Small intestine (tissue), 7 donors: ENCODE measurements at regions not wholly inside any gene's neighbourhood (a gene's known extent, or its start where the extent isn't known, plus 50 kb on each side); places are given as distances from the start of the nearest gene placed in this dataset.

Source experiments
- DNase-seq, 2 donors: peaks; one replicate each; pipeline versions ENCODE4 v3.0.0 to v3.0.0-alpha.2; 2013
- FAIRE-seq: peaks from 2 replicates; lab custom pipeline; 2012; peaks lifted over from hg19 to GRCh38; lab: Jason Lieb, UNC
- H3K27ac ChIP-seq, 3 donors: one replicate each; pipeline ENCODE4 v1.5.1; 2013; ENCODE audit warnings: low read length in 2 of 3, mild to moderate bottlenecking in 2 of 3, control low read depth in 1 of 3, inconsistent platforms in 1 of 3, low read depth in 1 of 3, moderate library complexity in 1 of 3
- H3K27me3 ChIP-seq, 3 donors: one replicate each; pipeline ENCODE4 v1.6.1; 2013; ENCODE audit warnings: low read length in 3 of 3, inconsistent platforms in 1 of 3; ENCODE audit not compliant: control insufficient read depth in 3 of 3, insufficient read depth in 3 of 3
- H3K36me3 ChIP-seq, 3 donors: one replicate each; pipeline ENCODE4 v1.6.1; 2013; ENCODE audit warnings: low read length in 3 of 3, inconsistent platforms in 1 of 3, low read depth in 1 of 3, mild to moderate bottlenecking in 1 of 3, moderate library complexity in 1 of 3; ENCODE audit not compliant: control insufficient read depth in 3 of 3, insufficient read depth in 2 of 3
- H3K4me1 ChIP-seq, 3 donors: one replicate each; pipeline ENCODE4 v1.6.1; 2013; ENCODE audit warnings: low read length in 2 of 3, inconsistent platforms in 1 of 3, low read depth in 1 of 3, mild to moderate bottlenecking in 1 of 3, moderate library complexity in 1 of 3; ENCODE audit not compliant: control insufficient read depth in 3 of 3, insufficient read depth in 2 of 3
- H3K4me3 ChIP-seq, 3 donors: one replicate each; pipeline ENCODE4 v1.5.1; 2013; ENCODE audit warnings: low read length in 3 of 3, control low read depth in 1 of 3, inconsistent platforms in 1 of 3, low read depth in 1 of 3, mild to moderate bottlenecking in 1 of 3, moderate library complexity in 1 of 3
- H3K9me3 ChIP-seq, 2 donors: one replicate each; pipeline ENCODE4 v1.6.1; 2013; ENCODE audit warnings: low read depth in 1 of 2, low read length in 1 of 2; ENCODE audit not compliant: control insufficient read depth in 2 of 2, insufficient read depth in 1 of 2
- WGBS, 3 donors: extraction: QIAGEN DNeasy Blood & Tissue Kit; methylation state at CpG; one replicate each; pipeline ENCODE4 v1.1.7; 2013; 5-methylcytosine and 5-hydroxymethylcytosine counted together
- donor health status: healthy with polysubstance abuse.
- donor health status: control.
- donor health status: control.
- donor health status: Bipolar disorder and iron deficiency.
- donor health status: healthy.

GRCh38 chr3:21801631-21802030, 50.6 kb upstream of the ZNF385D start:
- 52 to 70% (median 56%) methylated on average over 3 of the region's 3 CpGs for WGBS, 3 donors
- Histone ChIP-seq H3K9me3 (peaks cover 0 to 3% of the 10 kb centered on the region in 2 donors), H3K27ac (no peak overlapping the region), H3K36me3 (no peaks in the 10 kb centered on the region), H3K27me3 (no peaks in the 10 kb centered on the region), H3K4me1 (no peaks in the 10 kb centered on the region), H3K4me3 (no peak overlapping the region)
- FAIRE-seq: no peak
- no peak for DNase-seq

- Histone ChIP-seq H3K27me3 (no peaks in the 10 kb centered on the region), H3K9me3 (peaks cover 0 to 3% of the 10 kb centered on the region in 2 donors), H3K4me3 (no peak overlapping the region), H3K36me3 (no peaks in the 10 kb centered on the region), H3K27ac (no peak overlapping the region), H3K4me1 (no peaks in the 10 kb centered on the region)
- DNase-seq: no peak
- no peak for FAIRE-seq
- 72 to 82% (median 79%) methylated on average over 1 of the region's 1 CpG for WGBS, 3 donors
Measured at GRCh38 chr3:21803604-21804003, 52.6 kb upstream of the ZNF385D start.

GRCh38 chr3:21804330-21804729, 53.3 kb upstream of the ZNF385D start:
- 16 to 33% (median 22%) methylated on average over 2 of the region's 2 CpGs for WGBS, 3 donors
- Histone ChIP-seq H3K27ac (no peak overlapping the region), H3K27me3 (no peaks in the 10 kb centered on the region), H3K4me1 (no peaks in the 10 kb centered on the region), H3K4me3 (no peak overlapping the region), H3K36me3 (no peaks in the 10 kb centered on the region), H3K9me3 (peaks cover 0 to 3% of the 10 kb centered on the region in 2 donors)
- FAIRE-seq: no peak
- no peak for DNase-seq

- DNase-seq (no peak), FAIRE-seq (no peak)
- Histone ChIP-seq H3K27me3 (no peaks in the 10 kb centered on the region), H3K4me1 (no peaks in the 10 kb centered on the region), H3K4me3 (no peak overlapping the region), H3K36me3 (no peaks in the 10 kb centered on the region), H3K27ac (no peak overlapping the region), H3K9me3 (no peaks in the 10 kb centered on the region)
- WGBS, 3 donors: 81 to 91% (median 82%) methylated on average over 1 of the region's 1 CpG
Measured at GRCh38 chr3:21806733-21807132, 55.7 kb upstream of the ZNF385D start.

- H3K4me1 ChIP-seq: no peaks in the 10 kb centered on the region
- DNase-seq (no peak), FAIRE-seq (no peak)
- no peaks in the 10 kb centered on the region for H3K27me3 ChIP-seq
- H3K36me3 ChIP-seq: no peaks in the 10 kb centered on the region
- no peak overlapping the region for H3K27ac ChIP-seq
- H3K9me3 ChIP-seq: no peaks in the 10 kb centered on the region
- H3K4me3 ChIP-seq: no peak overlapping the region
- 69 to 77% (median 71%) methylated on average over 12 of the region's 12 CpGs for WGBS, 3 donors
Measured at GRCh38 chr3:21825684-21826083, 74.7 kb upstream of the ZNF385D start.

GRCh38 chr3:21826416-21826815, 75.4 kb upstream of the ZNF385D start:
- 14 to 32% (median 25%) methylated on average over 1 of the region's 1 CpG for WGBS, 3 donors
- no peak for FAIRE-seq
- H3K4me1 ChIP-seq: no peaks in the 10 kb centered on the region
- H3K36me3 ChIP-seq: no peaks in the 10 kb centered on the region
- DNase-seq: no peak
- H3K9me3 ChIP-seq: no peaks in the 10 kb centered on the region
- H3K4me3 ChIP-seq: no peak overlapping the region
- H3K27me3 ChIP-seq: no peaks in the 10 kb centered on the region
- no peak overlapping the region for H3K27ac ChIP-seq

GRCh38 chr3:21830541-21830940, 79.5 kb upstream of the ZNF385D start:
- WGBS, 3 donors: 62 to 69% (median 68%) methylated on average over 2 of the region's 2 CpGs
- FAIRE-seq: no peak

GRCh38 chr3:21835264-21835663, 84.3 kb upstream of the ZNF385D start:
- no peaks in the 10 kb centered on the region for H3K9me3 ChIP-seq
- no peaks in the 10 kb centered on the region for H3K36me3 ChIP-seq
- H3K27ac ChIP-seq: no peak overlapping the region
- DNase-seq (no peak), FAIRE-seq (no peak)
- 59 to 69% (median 63%) methylated on average over 2 of the region's 2 CpGs for WGBS, 3 donors
- no peaks in the 10 kb centered on the region for H3K4me1 ChIP-seq
- H3K4me3 ChIP-seq: no peak overlapping the region
- no peaks in the 10 kb centered on the region for H3K27me3 ChIP-seq

More at GRCh38 chr3:21830541-21830940, 79.5 kb upstream of the ZNF385D start:
- Histone ChIP-seq H3K9me3 (no peaks in the 10 kb centered on the region), H3K27ac (no peak overlapping the region), H3K27me3 (no peaks in the 10 kb centered on the region), H3K36me3 (no peaks in the 10 kb centered on the region), H3K4me3 (no peak overlapping the region), H3K4me1 (no peaks in the 10 kb centered on the region)
- DNase-seq: no peak

- Histone ChIP-seq H3K9me3 (no peaks in the 10 kb centered on the region), H3K27me3 (no peaks in the 10 kb centered on the region), H3K36me3 (no peaks in the 10 kb centered on the region), H3K4me3 (no peak overlapping the region), H3K4me1 (no peaks in the 10 kb centered on the region), H3K27ac (no peak overlapping the region)
- 74 to 77% (median 74%) methylated on average over 4 of the region's 4 CpGs for WGBS, 3 donors
- DNase-seq (no peak), FAIRE-seq (no peak)
Measured at GRCh38 chr3:21836227-21836626, 85.2 kb upstream of the ZNF385D start.
